Liver (tissue), 8 donors: ENCODE measurements at regions not wholly inside any gene's neighbourhood (a gene's known extent, or its start where the extent isn't known, plus 50 kb on each side); places are given as distances from the start of the nearest gene placed in this dataset.

ENCODE experiments used
- DNase-seq: peaks from one replicate; pipeline ENCODE4 v3.0.0-alpha.2; 2017; ENCODE audit warnings: low spot score
- H3K27ac ChIP-seq, 2 donors: one replicate each; pipeline ENCODE4 v1.7.0; 2013; ENCODE audit warnings: inconsistent platforms in 2 of 2, low read length in 2 of 2, control low read depth in 1 of 2, low read depth in 1 of 2, mild to moderate bottlenecking in 1 of 2
- H3K27me3 ChIP-seq, 4 donors: one replicate each; pipeline versions ENCODE4 v1.6.1 to v1.7.0; 2013; ENCODE audit warnings: low read length in 3 of 4, inconsistent platforms in 1 of 4, mild to moderate bottlenecking in 1 of 4, moderate library complexity in 1 of 4; ENCODE audit not compliant: control insufficient read depth in 4 of 4, insufficient read depth in 4 of 4
- H3K36me3 ChIP-seq, 4 donors: one replicate each; pipeline versions ENCODE4 v1.6.1 to v1.7.0; 2013; ENCODE audit warnings: low read length in 3 of 4, mild to moderate bottlenecking in 3 of 4, low read depth in 1 of 4, moderate library complexity in 1 of 4; ENCODE audit not compliant: control insufficient read depth in 4 of 4, insufficient read depth in 3 of 4
- H3K4me1 ChIP-seq, 4 donors: one replicate each; pipeline versions ENCODE4 v1.6.1 to v1.7.0; 2013; ENCODE audit warnings: low read length in 3 of 4, mild to moderate bottlenecking in 3 of 4, moderate library complexity in 1 of 4; ENCODE audit not compliant: control insufficient read depth in 4 of 4, insufficient read depth in 4 of 4
- H3K4me3 ChIP-seq, 3 donors: one replicate each; pipeline versions ENCODE4 v1.6.1 to v1.7.0; 2013; ENCODE audit warnings: low read length in 3 of 3, control low read depth in 1 of 3, low read depth in 1 of 3, mild to moderate bottlenecking in 1 of 3
- H3K9ac ChIP-seq, 2 donors: one replicate each; pipeline ENCODE4 v1.7.0; 2013; ENCODE audit warnings: low read length in 2 of 2, mild to moderate bottlenecking in 2 of 2, moderate library complexity in 2 of 2, control low read depth in 1 of 2, low read depth in 1 of 2
- H3K9me3 ChIP-seq, 4 donors: one replicate each; pipeline versions ENCODE4 v1.6.1 to v1.7.0; 2013; ENCODE audit warnings: low read length in 3 of 4; ENCODE audit not compliant: control insufficient read depth in 4 of 4
- ATF3 ChIP-seq: IDR thresholded peaks from 2 replicates; pipeline ENCODE4 v1.6.1; 2016; ENCODE audit warnings: antibody characterized with exemption
- CTCF ChIP-seq: fragments of 150-350 bp; IDR thresholded peaks from 2 replicates; pipeline ENCODE4 v1.5.1; 2017; ENCODE audit warnings: improper control_type of control experiment, low read depth, low read length; ENCODE audit not compliant: missing input control
- FOXA1 ChIP-seq: IDR thresholded peaks from 2 replicates; pipeline ENCODE4 v1.6.1; 2016; ENCODE audit warnings: antibody characterized with exemption
- FOXA2 ChIP-seq: IDR thresholded peaks from 2 replicates; pipeline ENCODE4 v1.6.1; 2016; ENCODE audit warnings: antibody characterized with exemption
- HNF4A ChIP-seq, 2 donors: conservative IDR thresholded peaks; 2 replicates each; pipeline ENCODE4 v1.6.1; 2016; ENCODE audit warnings: antibody characterized with exemption in 2 of 2, mild to moderate bottlenecking in 2 of 2
- HNF4G ChIP-seq: IDR thresholded peaks from 2 replicates; pipeline ENCODE4 v1.6.1; 2016; ENCODE audit warnings: antibody characterized with exemption
- JUND ChIP-seq, 2 donors: IDR thresholded peaks; 2 replicates each; pipeline ENCODE4 v1.6.1; 2016; ENCODE audit warnings: antibody characterized with exemption in 2 of 2
- MAX ChIP-seq: IDR thresholded peaks from 2 replicates; pipeline ENCODE4 v1.6.1; 2016; ENCODE audit warnings: antibody characterized with exemption
- NR2F2 ChIP-seq: IDR thresholded peaks from 2 replicates; pipeline ENCODE4 v1.6.1; 2016; ENCODE audit warnings: antibody characterized with exemption
- RAD21 ChIP-seq, 2 donors: IDR thresholded peaks; 2 replicates each; pipeline ENCODE4 v1.6.1; 2016; ENCODE audit warnings: antibody characterized with exemption in 2 of 2, mild to moderate bottlenecking in 2 of 2
- REST ChIP-seq: IDR thresholded peaks from 2 replicates; pipeline ENCODE4 v1.6.1; 2016; ENCODE audit warnings: antibody characterized with exemption, mild to moderate bottlenecking
- RXRA ChIP-seq, 2 donors: IDR thresholded peaks; 2 replicates each; pipeline ENCODE4 v1.6.1; 2017 to 2018; ENCODE audit warnings: antibody characterized with exemption in 2 of 2, mild to moderate bottlenecking in 1 of 2
- SP1 ChIP-seq: IDR thresholded peaks from 2 replicates; pipeline ENCODE4 v1.6.1; 2018; ENCODE audit warnings: antibody characterized with exemption, mild to moderate bottlenecking
- TAF1 ChIP-seq: conservative IDR thresholded peaks from 2 replicates; pipeline ENCODE4 v1.6.1; 2016; ENCODE audit warnings: antibody characterized with exemption, mild to moderate bottlenecking
- YY1 ChIP-seq: IDR thresholded peaks from 2 replicates; pipeline ENCODE4 v1.6.1; 2016; ENCODE audit warnings: antibody characterized with exemption, mild to moderate bottlenecking
- ZBTB33 ChIP-seq: IDR thresholded peaks from 2 replicates; pipeline ENCODE4 v1.6.1; 2016; ENCODE audit warnings: antibody characterized with exemption
- WGBS: extraction: QIAGEN DNeasy Blood & Tissue Kit; methylation state at CpG from one replicate; pipeline ENCODE4 v1.1.7; 2013; 5-methylcytosine and 5-hydroxymethylcytosine counted together
- donor health status: healthy.
- donor health status: healthy.
- donor health status: healthy.
- donor health status: healthy.
- donor health status: healthy.

GRCh38 chr16:54813778-54814177 is 116.9 kb upstream of the IRX5 start:
- TF ChIP-seq FOXA1 (no peak), HNF4A (conservative IDR thresholded peaks at IDR 0.05) (peak in 1 of 2 donors; percentile 8)
- Histone ChIP-seq H3K27me3 (peaks cover 0 to 3% (median 1%) of the 10 kb centered on the region in 4 donors), H3K4me1 (no peaks in the 10 kb centered on the region), H3K36me3 (no peaks in the 10 kb centered on the region), H3K9me3 (no peaks in the 10 kb centered on the region), H3K9ac (no peak overlapping the region), H3K4me3 (no peak overlapping the region), H3K27ac (no peak overlapping the region)
- no peak for DNase-seq
- WGBS, result 69% methylated on average over 5 of the region's 5 CpGs

- peaks cover 0 to 3% (median 1%) of the 10 kb centered on the region in 4 donors for H3K27me3 ChIP-seq
- no peaks in the 10 kb centered on the region for H3K9me3 ChIP-seq
- no peaks in the 10 kb centered on the region for H3K4me1 ChIP-seq
- no peaks in the 10 kb centered on the region for H3K36me3 ChIP-seq
- 37% methylated on average over 3 of the region's 3 CpGs for WGBS
- no peak for DNase-seq
- no peak overlapping the region for H3K4me3 ChIP-seq
- no peak for TF ChIP-seq MAX
- no peak for TF ChIP-seq JUND (IDR thresholded peaks at IDR 0.05)
- TF ChIP-seq CTCF, result peak; percentile 8
- no peak for TF ChIP-seq TAF1
- no peak for TF ChIP-seq RXRA (IDR thresholded peaks at IDR 0.05)
- TF ChIP-seq YY1, result no peak
- no peak for TF ChIP-seq ATF3
- TF ChIP-seq RAD21 (IDR thresholded peaks at IDR 0.05), result peak; percentile 41 to 60
- no peak overlapping the region for H3K9ac ChIP-seq
- no peak overlapping the region for H3K27ac ChIP-seq
These were observed 118.4 kb upstream of the IRX5 start for GRCh38 chr16:54812229-54812628.

- DNase-seq, result no peak
- no peak overlapping the region for H3K4me3 ChIP-seq
- no peak overlapping the region for H3K27ac ChIP-seq
- H3K9me3 ChIP-seq, result no peaks in the 10 kb centered on the region
- peaks cover 0 to 3% (median 0%) of the 10 kb centered on the region in 4 donors for H3K27me3 ChIP-seq
- H3K4me1 ChIP-seq, result no peaks in the 10 kb centered on the region
- H3K36me3 ChIP-seq, result no peaks in the 10 kb centered on the region
- TF ChIP-seq FOXA1, result no peak
- TF ChIP-seq REST, result no peak
- TF ChIP-seq YY1, result no peak
- TF ChIP-seq CTCF, result no peak
- TF ChIP-seq FOXA2, result no peak
- no peak for TF ChIP-seq HNF4G
- no peak for TF ChIP-seq TAF1
- no peak for TF ChIP-seq ATF3
- no peak for TF ChIP-seq HNF4A (conservative IDR thresholded peaks at IDR 0.05)
- TF ChIP-seq ZBTB33, result no peak
- no peak for TF ChIP-seq NR2F2
- TF ChIP-seq SP1, result no peak
- no peak overlapping the region for H3K9ac ChIP-seq
These were observed 121.8 kb upstream of the IRX5 start for GRCh38 chr16:54808890-54809289.
